CD4-positive, CD25-positive, alpha-beta regulatory T cell (primary cell): ENCODE measurements at regions not wholly inside any gene's neighbourhood (a gene's known extent, or its start where the extent isn't known, plus 50 kb on each side); places are given as distances from the start of the nearest gene placed in this dataset.

Source experiments
- ATAC-seq, 2 donors: fragments of 150-1000 bp; cut with Tn5 transposase; one replicate each; pipeline ENCODE4 v1.10.0; 2021; ENCODE audit warnings: low read depth in 2 of 2, moderate number of reproducible peaks in 2 of 2, moderate library complexity in 1 of 2
- DNase-seq, 3 donors: peaks; one replicate each; pipeline versions ENCODE4 v3.0.0 to v3.0.0-alpha.2; 2012 to 2022; ENCODE audit warnings: mixed read lengths in 1 of 3
- H3K27ac ChIP-seq: one replicate; pipeline ENCODE4 v1.7.0; 2013; ENCODE audit warnings: mild to moderate bottlenecking, low read length; ENCODE audit not compliant: insufficient read depth, poor library complexity, severe bottlenecking
- H3K27me3 ChIP-seq: one replicate; pipeline ENCODE4 v1.7.0; 2013; ENCODE audit warnings: low read length; ENCODE audit not compliant: control insufficient read depth, insufficient read depth
- H3K36me3 ChIP-seq: one replicate; pipeline ENCODE4 v1.7.0; 2013; ENCODE audit warnings: mild to moderate bottlenecking, low read length, moderate library complexity; ENCODE audit not compliant: control insufficient read depth, insufficient read depth
- H3K4me1 ChIP-seq: 2 replicates; pipeline ENCODE4 v1.7.0; 2013; ENCODE audit warnings: mild to moderate bottlenecking, low read length; ENCODE audit not compliant: insufficient read depth, control insufficient read depth, poor library complexity, severe bottlenecking
- H3K4me3 ChIP-seq: one replicate; pipeline ENCODE4 v1.7.0; 2013; ENCODE audit warnings: low read depth, mild to moderate bottlenecking, low read length, moderate library complexity
- H3K9me3 ChIP-seq, 2 experiments: 1 replicate in 1 of 2; 2 replicates in 1 of 2; pipeline ENCODE4 v1.7.0; 2013; ENCODE audit warnings: low read length in 2 of 2, mild to moderate bottlenecking in 1 of 2, moderate library complexity in 1 of 2; ENCODE audit not compliant: control insufficient read depth in 2 of 2
- H3K27ac Mint-ChIP-seq, 3 donors: one replicate each; pipeline ENCODE4 v1.8.0; 2020 to 2022; ENCODE audit warnings: mild to moderate bottlenecking in 3 of 3, mixed read lengths in 3 of 3, moderate library complexity in 2 of 3
- H3K27me3 Mint-ChIP-seq: one replicate; pipeline ENCODE4 v1.8.0; 2022; ENCODE audit warnings: mild to moderate bottlenecking, mixed read lengths
- H3K36me3 Mint-ChIP-seq: one replicate; pipeline ENCODE4 v1.8.0; 2020; ENCODE audit warnings: mixed read lengths
- H3K4me1 Mint-ChIP-seq, 4 donors: one replicate each; pipeline ENCODE4 v1.8.0; 2020 to 2022; ENCODE audit warnings: mixed read lengths in 4 of 4, mild to moderate bottlenecking in 1 of 4
- H3K4me3 Mint-ChIP-seq, 4 donors: one replicate each; pipeline ENCODE4 v1.8.0; 2020 to 2022; ENCODE audit warnings: mild to moderate bottlenecking in 4 of 4, mixed read lengths in 4 of 4, moderate library complexity in 3 of 4
- H3K9me3 Mint-ChIP-seq, 7 donors: one replicate each; pipeline ENCODE4 v1.8.0; 2020 to 2022; ENCODE audit warnings: mixed read lengths in 7 of 7, mild to moderate bottlenecking in 3 of 7, moderate library complexity in 2 of 7

DNA sequence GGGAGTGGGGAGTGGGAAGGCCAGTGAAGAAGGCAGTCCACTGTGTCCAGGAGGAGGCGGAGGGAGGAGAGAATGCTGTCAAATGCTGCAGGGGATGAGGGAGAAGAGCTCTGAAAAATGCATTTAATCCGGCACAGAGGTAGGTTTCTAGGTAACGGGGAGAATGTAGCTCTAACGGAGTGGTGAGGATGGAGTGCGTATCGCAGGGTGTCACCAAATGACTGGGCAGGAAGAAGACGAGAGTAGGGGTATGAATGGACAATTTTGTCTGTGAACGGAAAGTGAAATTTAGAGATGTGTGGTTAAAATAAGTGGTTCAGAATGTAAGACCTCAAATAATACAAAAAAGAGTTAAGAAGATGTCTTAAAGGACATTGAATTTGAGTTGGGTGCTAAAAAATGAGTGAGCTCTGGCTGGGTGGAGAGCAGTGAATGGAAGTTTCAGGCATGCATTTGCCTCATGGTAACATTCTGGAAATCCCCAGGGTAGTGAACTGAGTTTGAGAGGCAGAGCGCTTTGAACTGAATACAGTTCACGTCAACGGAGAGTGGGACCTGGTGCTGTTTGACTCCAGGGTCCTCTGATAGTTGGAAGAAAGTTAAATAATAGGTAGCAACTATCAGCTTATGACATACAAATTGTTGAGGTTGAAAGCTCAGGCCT is 81.3 kb upstream of the CADM1 start:
- Mint-ChIP-seq H3K27me3 (no peaks in the 10 kb centered on the region), H3K36me3 (no peaks in the 10 kb centered on the region), H3K27ac (no peak overlapping the region), H3K4me3 (no peak overlapping the region), H3K4me1 (no peaks in the 10 kb centered on the region), H3K9me3 (peaks cover 0 to 7% (median 1%) of the 10 kb centered on the region in 7 donors)
- Histone ChIP-seq H3K9me3 (peaks cover 2 to 4% of the 10 kb centered on the region in 2 experiments), H3K4me1 (no peaks in the 10 kb centered on the region), H3K4me3 (no peak overlapping the region), H3K27me3 (no peaks in the 10 kb centered on the region), H3K27ac (no peak overlapping the region), H3K36me3 (no peaks in the 10 kb centered on the region)
- DNase-seq (no peak), ATAC-seq (no peak)

DNA sequence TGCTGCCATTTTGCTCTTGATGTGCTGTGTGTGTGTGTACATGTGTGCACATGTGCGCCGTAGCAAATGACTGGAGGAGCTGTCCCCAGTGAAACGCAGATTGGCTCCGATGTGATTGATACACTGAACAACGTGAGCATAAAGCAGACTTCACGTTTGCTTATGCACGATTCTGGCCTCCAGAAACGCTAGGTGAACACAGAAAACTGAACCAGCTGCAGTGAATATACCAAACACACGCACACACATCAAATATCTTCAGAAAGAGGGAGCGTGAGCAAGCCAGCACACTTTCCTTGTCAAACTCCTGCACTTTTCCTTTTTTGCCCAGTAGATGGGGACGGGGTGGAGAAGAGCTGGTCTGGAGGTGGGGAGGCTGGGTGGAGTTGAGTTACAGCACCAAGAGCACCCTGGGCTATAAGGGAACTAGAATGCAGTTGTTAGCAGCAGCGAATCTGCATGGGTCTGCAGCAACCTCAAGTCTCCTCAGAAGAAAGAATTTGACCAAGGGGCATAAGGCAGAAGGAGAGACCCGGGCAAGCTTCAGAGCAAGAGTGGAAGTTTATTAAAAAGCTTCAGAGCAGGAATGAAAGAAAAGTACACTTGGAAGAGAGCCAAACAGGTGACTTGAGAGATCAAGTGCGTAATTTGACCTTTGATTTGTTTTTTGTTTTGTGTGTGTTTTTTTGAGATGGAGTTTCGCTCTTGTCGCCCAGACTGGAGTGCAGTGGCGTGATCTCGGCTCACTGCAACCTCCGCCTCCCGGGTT is 77.8 kb upstream of the CADM1 start:
- H3K9me3 ChIP-seq = no peaks in the 10 kb centered on the region
- H3K36me3 ChIP-seq = no peaks in the 10 kb centered on the region
- H3K27ac ChIP-seq = no peak overlapping the region
- no peaks in the 10 kb centered on the region for H3K27me3 ChIP-seq
- Mint-ChIP-seq H3K27me3 (peaks cover 4% of the 10 kb centered on the region), H3K4me1 (no peaks in the 10 kb centered on the region), H3K4me3 (no peak overlapping the region), H3K36me3 (no peaks in the 10 kb centered on the region), H3K27ac (no peak overlapping the region), H3K9me3 (peaks cover 0 to 4% (median 0%) of the 10 kb centered on the region in 7 donors)
- DNase-seq (no peak), ATAC-seq (no peak)
- H3K4me3 ChIP-seq = no peak overlapping the region
- no peaks in the 10 kb centered on the region for H3K4me1 ChIP-seq

DNA sequence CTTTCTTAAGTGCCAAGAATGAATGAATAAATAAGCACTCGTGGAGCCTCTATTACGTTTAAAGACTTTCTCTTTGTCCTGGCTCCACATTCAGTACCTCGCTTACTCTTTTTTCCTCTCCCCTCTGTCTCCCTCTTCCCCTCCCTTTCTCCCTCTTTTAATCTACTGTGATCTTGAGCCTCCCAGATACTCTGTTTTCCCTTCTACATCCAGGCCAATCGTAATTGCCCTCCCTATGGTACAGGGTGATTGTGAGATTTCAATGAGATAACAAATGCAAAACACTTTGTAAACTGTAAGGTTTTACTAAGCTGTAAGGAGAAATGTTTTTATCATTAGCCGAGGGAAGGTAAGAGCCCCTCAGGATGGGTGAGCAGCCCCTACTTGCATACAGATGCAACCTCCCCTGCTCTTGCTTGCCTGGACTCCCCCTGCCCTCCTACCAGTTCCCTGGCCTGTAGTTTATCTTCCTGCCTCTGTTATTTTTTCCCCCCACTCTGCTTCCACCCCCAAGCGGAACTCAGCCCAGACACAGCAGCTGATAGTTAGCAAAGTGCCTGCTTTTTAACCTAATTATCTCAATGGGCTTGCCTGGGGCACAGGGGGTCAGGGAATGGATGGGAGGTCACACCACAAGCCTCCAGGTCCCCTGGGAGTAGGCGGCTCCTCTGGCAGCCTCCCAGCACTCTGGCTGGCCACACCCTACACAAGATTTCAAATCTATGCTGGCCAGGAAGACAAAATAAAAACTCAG is 76.9 kb upstream of the CADM1 start:
- H3K27me3 Mint-ChIP-seq = peaks cover 4% of the 10 kb centered on the region
- Histone ChIP-seq H3K36me3 (no peaks in the 10 kb centered on the region), H3K27me3 (no peaks in the 10 kb centered on the region), H3K27ac (no peak overlapping the region), H3K4me3 (no peak overlapping the region), H3K4me1 (no peaks in the 10 kb centered on the region), H3K9me3 (no peaks in the 10 kb centered on the region)
- no peaks in the 10 kb centered on the region for H3K4me1 Mint-ChIP-seq
- no peak overlapping the region for H3K4me3 Mint-ChIP-seq
- no peak overlapping the region for H3K27ac Mint-ChIP-seq
- H3K36me3 Mint-ChIP-seq = no peaks in the 10 kb centered on the region
- peaks cover 0 to 4% (median 0%) of the 10 kb centered on the region in 7 donors for H3K9me3 Mint-ChIP-seq
- DNase-seq (no peak), ATAC-seq (no peak)

DNA sequence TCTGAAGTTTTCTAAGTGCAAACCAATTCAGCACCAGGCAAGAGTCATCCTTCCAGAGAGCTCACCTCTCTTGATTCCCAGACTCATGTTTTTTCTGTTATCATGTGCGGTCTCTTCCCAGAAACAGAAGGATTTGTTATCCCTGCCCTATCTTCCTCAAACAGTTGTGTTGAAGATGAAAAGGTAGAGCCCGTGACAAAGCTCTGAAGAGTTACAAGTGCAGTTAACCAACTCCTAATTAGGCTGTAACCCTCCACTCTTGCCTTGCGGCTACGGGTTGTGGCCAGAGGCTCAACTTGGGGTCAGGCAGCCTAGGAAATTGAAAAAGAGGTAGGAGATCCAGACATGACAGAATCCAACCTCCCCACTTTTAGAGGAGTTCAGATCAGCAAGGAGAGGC is 76.2 kb upstream of the CADM1 start:
- DNase-seq (no peak), ATAC-seq (no peak)
- H3K9me3 ChIP-seq = no peaks in the 10 kb centered on the region
- Mint-ChIP-seq H3K36me3 (no peaks in the 10 kb centered on the region), H3K4me1 (no peaks in the 10 kb centered on the region), H3K27ac (no peak overlapping the region), H3K9me3 (peaks cover 0 to 4% (median 0%) of the 10 kb centered on the region in 7 donors), H3K4me3 (no peak overlapping the region), H3K27me3 (peaks cover 4% of the 10 kb centered on the region)
- H3K27me3 ChIP-seq = no peaks in the 10 kb centered on the region
- no peaks in the 10 kb centered on the region for H3K4me1 ChIP-seq
- H3K4me3 ChIP-seq = no peak overlapping the region
- H3K27ac ChIP-seq = no peak overlapping the region
- H3K36me3 ChIP-seq = no peaks in the 10 kb centered on the region

DNA sequence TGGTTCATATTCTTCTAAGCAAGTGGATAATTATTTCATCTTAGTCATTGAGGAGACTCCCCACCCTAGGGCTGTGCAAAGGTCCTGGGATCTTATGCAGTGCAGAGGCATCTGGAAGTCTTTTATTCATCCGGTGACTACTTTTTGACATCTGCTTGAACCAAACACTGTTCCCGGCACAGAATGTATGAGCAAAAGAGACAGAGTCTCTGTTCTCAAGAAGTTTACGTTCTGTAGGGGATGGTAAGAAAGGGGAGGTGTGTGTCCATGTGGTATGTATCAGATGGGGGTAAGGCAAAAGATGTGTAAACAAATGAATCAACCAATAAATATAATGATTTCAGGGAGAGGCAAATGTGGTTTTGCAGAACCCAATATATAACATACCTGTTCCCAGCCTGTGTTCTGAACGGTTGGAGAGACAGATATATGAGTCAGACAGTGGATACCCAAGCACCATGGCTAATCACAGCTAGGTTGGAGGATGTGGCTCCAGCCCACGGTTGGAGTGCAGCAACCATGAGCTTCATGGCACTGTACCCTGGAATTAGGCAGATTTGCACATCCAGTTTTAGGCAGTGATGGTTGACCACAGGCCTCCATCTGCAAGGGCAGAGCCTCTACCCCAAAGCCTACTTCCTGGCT is 75.1 kb upstream of the CADM1 start:
- Histone ChIP-seq H3K9me3 (no peaks in the 10 kb centered on the region), H3K27me3 (no peaks in the 10 kb centered on the region), H3K36me3 (no peaks in the 10 kb centered on the region), H3K27ac (no peak overlapping the region), H3K4me1 (no peaks in the 10 kb centered on the region), H3K4me3 (no peak overlapping the region)
- H3K27ac Mint-ChIP-seq = no peak overlapping the region
- H3K9me3 Mint-ChIP-seq = peaks cover 0 to 4% (median 0%) of the 10 kb centered on the region in 7 donors
- DNase-seq (no peak), ATAC-seq (no peak)
- H3K4me3 Mint-ChIP-seq = no peak overlapping the region
- peaks cover 4% of the 10 kb centered on the region for H3K27me3 Mint-ChIP-seq
- no peaks in the 10 kb centered on the region for H3K36me3 Mint-ChIP-seq
- no peaks in the 10 kb centered on the region for H3K4me1 Mint-ChIP-seq

DNA sequence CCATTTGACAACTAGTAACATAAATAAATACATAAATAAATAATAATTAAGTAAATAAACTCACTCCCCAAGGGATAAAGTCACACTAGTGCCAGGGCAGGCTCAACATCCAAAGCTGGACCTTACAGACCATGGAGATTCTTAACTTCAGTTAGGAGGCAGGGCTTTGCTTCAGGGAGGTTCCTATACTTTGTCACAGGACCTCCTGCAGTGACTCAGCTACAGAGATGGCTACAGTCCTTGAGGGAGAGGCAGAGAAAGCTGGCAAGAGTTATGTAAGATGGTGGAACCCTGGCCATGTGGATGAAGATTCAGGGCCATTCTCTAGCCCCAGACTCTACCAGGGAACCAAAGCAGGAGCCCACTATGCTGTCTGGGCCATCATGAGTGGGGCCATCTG is 74.1 kb upstream of the CADM1 start:
- H3K36me3 ChIP-seq = no peaks in the 10 kb centered on the region
- H3K27me3 ChIP-seq = no peaks in the 10 kb centered on the region
- H3K4me1 ChIP-seq = no peaks in the 10 kb centered on the region
- no peaks in the 10 kb centered on the region for H3K9me3 ChIP-seq
- no peak for ATAC-seq
- no peak overlapping the region for H3K27ac ChIP-seq
- peaks cover 0 to 5% (median 0%) of the 10 kb centered on the region in 7 donors for H3K9me3 Mint-ChIP-seq
- DNase-seq = no peak
- H3K4me3 Mint-ChIP-seq = no peak overlapping the region
- peaks cover 4% of the 10 kb centered on the region for H3K27me3 Mint-ChIP-seq
- no peak overlapping the region for H3K27ac Mint-ChIP-seq
- no peak overlapping the region for H3K4me3 ChIP-seq
- H3K4me1 Mint-ChIP-seq = no peaks in the 10 kb centered on the region
- H3K36me3 Mint-ChIP-seq = no peaks in the 10 kb centered on the region

DNA sequence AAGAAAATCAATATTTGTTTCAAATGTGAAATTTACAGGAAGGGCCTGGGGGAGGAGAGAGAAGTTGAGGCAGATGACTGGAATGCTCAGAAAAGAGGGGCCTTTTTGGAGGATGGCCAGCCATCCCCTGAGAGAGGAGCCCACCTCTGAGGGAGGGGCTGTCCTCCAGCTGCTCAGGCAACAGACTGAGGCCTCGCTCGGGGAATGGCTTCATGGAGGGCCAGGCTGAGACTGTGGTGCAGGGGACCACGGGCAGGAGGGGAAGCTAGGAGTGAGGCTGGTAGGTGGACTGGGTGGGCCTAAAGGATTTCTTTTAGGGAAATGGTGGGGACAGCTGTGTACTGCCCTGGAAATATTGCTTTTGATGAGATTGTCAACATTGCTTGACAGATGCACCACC is 73.5 kb upstream of the CADM1 start:
- Histone ChIP-seq H3K27ac (no peak overlapping the region), H3K27me3 (no peaks in the 10 kb centered on the region), H3K36me3 (no peaks in the 10 kb centered on the region), H3K4me1 (no peaks in the 10 kb centered on the region), H3K9me3 (no peaks in the 10 kb centered on the region), H3K4me3 (no peak overlapping the region)
- ATAC-seq = no peak
- Mint-ChIP-seq H3K27ac (no peak overlapping the region), H3K9me3 (peaks cover 0 to 5% (median 0%) of the 10 kb centered on the region in 7 donors), H3K4me1 (no peaks in the 10 kb centered on the region), H3K27me3 (peaks cover 4% of the 10 kb centered on the region), H3K4me3 (no peak overlapping the region), H3K36me3 (no peaks in the 10 kb centered on the region)
- no peak for DNase-seq
